ENCODE measurements at regions not wholly inside any gene's neighbourhood (a gene's known extent, or its start where the extent isn't known, plus 50 kb on each side); places are given as distances from the start of the nearest gene placed in this dataset.

GRCh38 chr2:6723865-6724604 is 141.7 kb downstream of the CMPK2 start:
- Histone ChIP-seq H3K4ac (ENCODE audit: low read depth, low read length) (no peak overlapping the region), H3K23me2 (ENCODE audit: insufficient read length, low read depth, low read length, poor library complexity, severe bottlenecking) (no peaks in the 10 kb centered on the region), H3K79me2 (ENCODE audit: insufficient read depth, low read length) (no peaks in the 10 kb centered on the region), H2BK12ac (ENCODE audit: insufficient read length, low read depth, low read length) (no peak overlapping the region), H2BK5ac (ENCODE audit: insufficient read length, low read length) (no peak overlapping the region), H3K14ac (ENCODE audit: insufficient read depth, low read length) (no peak overlapping the region), H2BK120ac (ENCODE audit: low read depth, low read length, poor library complexity, severe bottlenecking) (no peak overlapping the region), H3K79me1 (ENCODE audit: insufficient read depth, low read depth, low read length, poor library complexity, severe bottlenecking) (no peaks in the 10 kb centered on the region), H3K4me2 (ENCODE audit: insufficient read depth, insufficient read length, low read length) (no peak overlapping the region), H2AFZ (ENCODE audit: low read length) (no peak overlapping the region), H3K23ac (ENCODE audit: insufficient read length, low read depth, low read length) (no peak overlapping the region), H3K18ac (ENCODE audit: insufficient read length, low read depth, low read length) (no peak overlapping the region), H3K27me3 (ENCODE audit: insufficient read depth, low read length) (no peaks in the 10 kb centered on the region), H3K9me3 (ENCODE audit: control insufficient read depth, low read depth, low read length) (no peaks in the 10 kb centered on the region), H4K5ac (ENCODE audit: insufficient read length, low read depth, low read length) (no peak overlapping the region), H3K9ac (ENCODE audit: extremely low read depth, insufficient read length, low read length) (no peak overlapping the region), H4K20me1 (ENCODE audit: control insufficient read depth, insufficient read depth, insufficient read length) (no peaks in the 10 kb centered on the region), H2AK5ac (ENCODE audit: insufficient read length, low read length) (no peak overlapping the region), H3K4me1 (ENCODE audit: insufficient read depth, low read length) (no peaks in the 10 kb centered on the region), H2BK20ac (ENCODE audit: low read depth, low read length, poor library complexity, severe bottlenecking) (no peak overlapping the region), H2BK15ac (ENCODE audit: low read depth, low read length) (no peak overlapping the region), H3T11ph (ENCODE audit: low read length) (no peak overlapping the region), H4K91ac (ENCODE audit: insufficient read length, low read depth, low read length) (no peak overlapping the region), H4K8ac (replicated peaks; ENCODE audit: insufficient read length, low read depth, low read length) (no peak overlapping the region), H3K56ac (ENCODE audit: insufficient read length, low read depth, low read length) (no peak overlapping the region), H3K27ac (ENCODE audit: insufficient read length, low read depth, low read length) (no peak overlapping the region)
- no peak for DNase-seq
- H3K27me3 Mint-ChIP-seq (ENCODE audit: low read depth) = no peaks in the 10 kb centered on the region; the same call in 1 of the 2 replicates
- H3K4me1 Mint-ChIP-seq = peaks cover 4 to 9% of the 10 kb centered on the region in 2 experiments; a peak in 3 of 4 replicates
- TF ChIP-seq CTCF (conservative IDR thresholded peaks at IDR 0.05) = no peak
- no peaks in the 10 kb centered on the region for H3K9me3 Mint-ChIP-seq
- H3K4me3 Mint-ChIP-seq = no peak overlapping the region
- no peak overlapping the region for H3K27ac Mint-ChIP-seq
- no CpG with 5 or more reads among the region's 8 CpGs for WGBS (ENCODE audit: extremely low coverage, insufficient read length, low lambda C conversion rate)
- H3K36me3 Mint-ChIP-seq (ENCODE audit: insufficient read depth in 1 of 3, low read depth in 3 of 3) = no peaks in the 10 kb centered on the region; a peak in 1 of 7 replicates

Measured in H9 (cell line).